ENCODE measurements at regions not wholly inside any gene's neighbourhood (a gene's known extent, or its start where the extent isn't known, plus 50 kb on each side); places are given as distances from the start of the nearest gene placed in this dataset.
"Not testable (repeated sequence)": the region's sequence is repeated elsewhere in the genome, so short reads cannot be mapped to it uniquely, and the experiment has no call there.

GRCh38 chr2:242038928-242039341 lies 169.4 kb downstream of the RTP5 start:
- Mint-ChIP-seq H3K9me3 (no peaks in the 10 kb centered on the region), H3K4me3 (no peak overlapping the region), H3K36me3 (ENCODE audit: low read depth) (no peaks in the 10 kb centered on the region), H3K27ac (no peak overlapping the region), H3K4me1 (peaks cover 4% of the 10 kb centered on the region), H3K27me3 (peaks cover 24% of the 10 kb centered on the region)
- ATAC-seq (replicated peaks), result no peak

GRCh38 chr2:242040303-242040655 lies 170.8 kb downstream of the RTP5 start:
- Mint-ChIP-seq H3K27ac (no peak overlapping the region), H3K4me3 (no peak overlapping the region), H3K4me1 (peaks cover 4% of the 10 kb centered on the region), H3K27me3 (peaks cover 28% of the 10 kb centered on the region), H3K9me3 (no peaks in the 10 kb centered on the region), H3K36me3 (ENCODE audit: low read depth) (no peaks in the 10 kb centered on the region)
- ATAC-seq (replicated peaks), result no peak

- no peak overlapping the region for H3K27ac Mint-ChIP-seq
- H3K27me3 Mint-ChIP-seq, result peaks cover 28% of the 10 kb centered on the region
- no peak overlapping the region for H3K4me3 Mint-ChIP-seq
- ATAC-seq (replicated peaks), result no peak
- H3K4me1 Mint-ChIP-seq, result peaks cover 4% of the 10 kb centered on the region
- no peaks in the 10 kb centered on the region for H3K9me3 Mint-ChIP-seq
- no peaks in the 10 kb centered on the region for H3K36me3 Mint-ChIP-seq (ENCODE audit: low read depth)
Observed at GRCh38 chr2:242040681-242041080, 171.2 kb downstream of the RTP5 start.

- ATAC-seq (replicated peaks), result no peak
- H3K4me3 Mint-ChIP-seq, result no peak overlapping the region
- no peaks in the 10 kb centered on the region for H3K36me3 Mint-ChIP-seq (ENCODE audit: low read depth)
- no peaks in the 10 kb centered on the region for H3K9me3 Mint-ChIP-seq
- H3K4me1 Mint-ChIP-seq, result peaks cover 4% of the 10 kb centered on the region
- H3K27me3 Mint-ChIP-seq, result peaks cover 33% of the 10 kb centered on the region
- H3K27ac Mint-ChIP-seq, result no peak overlapping the region
Observed at GRCh38 chr2:242041816-242042215, 172.3 kb downstream of the RTP5 start.

GRCh38 chr2:242043538-242044312 lies 174.2 kb downstream of the RTP5 start:
- Mint-ChIP-seq H3K9me3 (no peaks in the 10 kb centered on the region), H3K36me3 (ENCODE audit: low read depth) (no peaks in the 10 kb centered on the region), H3K27ac (no peak overlapping the region), H3K27me3 (peaks cover 33% of the 10 kb centered on the region), H3K4me3 (no peak overlapping the region), H3K4me1 (no peaks in the 10 kb centered on the region)
- no peak for ATAC-seq (replicated peaks)

- ATAC-seq (replicated peaks), result no peak
- H3K27ac Mint-ChIP-seq, result no peak overlapping the region
- no peak overlapping the region for H3K4me3 Mint-ChIP-seq
- no peaks in the 10 kb centered on the region for H3K36me3 Mint-ChIP-seq (ENCODE audit: low read depth)
- no peaks in the 10 kb centered on the region for H3K4me1 Mint-ChIP-seq
- no peaks in the 10 kb centered on the region for H3K9me3 Mint-ChIP-seq
- peaks cover 33% of the 10 kb centered on the region for H3K27me3 Mint-ChIP-seq
Observed at GRCh38 chr2:242044313-242044590, 174.7 kb downstream of the RTP5 start.

GRCh38 chr2:242045596-242046144 lies 176.1 kb downstream of the RTP5 start:
- peaks cover 30% of the 10 kb centered on the region for H3K27me3 Mint-ChIP-seq
- not testable (repeated sequence) for H3K36me3 Mint-ChIP-seq (ENCODE audit: low read depth)

GRCh38 chr2:242046206-242046826 lies 176.8 kb downstream of the RTP5 start:
- Mint-ChIP-seq H3K4me1 (no peaks in the 10 kb centered on the region), H3K27ac (no peak overlapping the region), H3K27me3 (peaks cover 29% of the 10 kb centered on the region), H3K4me3 (no peak overlapping the region), H3K36me3 (ENCODE audit: low read depth) (no peaks in the 10 kb centered on the region), H3K9me3 (no peaks in the 10 kb centered on the region)
- ATAC-seq (replicated peaks), result no peak

More at GRCh38 chr2:242045596-242046144, 176.1 kb downstream of the RTP5 start:
- H3K4me3 Mint-ChIP-seq; ATAC-seq (replicated peaks); H3K9me3 Mint-ChIP-seq; H3K4me1 Mint-ChIP-seq; H3K27ac Mint-ChIP-seq: not testable (repeated sequence)

GRCh38 chr2:242047963-242048362 lies 178.4 kb downstream of the RTP5 start:
- Mint-ChIP-seq H3K9me3 (no peaks in the 10 kb centered on the region), H3K36me3 (ENCODE audit: low read depth) (no peaks in the 10 kb centered on the region), H3K4me3 (no peak overlapping the region), H3K27ac (no peak overlapping the region), H3K4me1 (no peaks in the 10 kb centered on the region), H3K27me3 (peaks cover 24% of the 10 kb centered on the region)
- ATAC-seq (replicated peaks), result no peak

GRCh38 chr2:242048479-242048878 lies 178.9 kb downstream of the RTP5 start:
- Mint-ChIP-seq H3K36me3 (ENCODE audit: low read depth) (no peaks in the 10 kb centered on the region), H3K27ac (no peak overlapping the region), H3K9me3 (no peaks in the 10 kb centered on the region), H3K4me1 (no peaks in the 10 kb centered on the region), H3K4me3 (no peak overlapping the region), H3K27me3 (peaks cover 22% of the 10 kb centered on the region)
- no peak for ATAC-seq (replicated peaks)

GRCh38 chr2:242049492-242049891 lies 180.0 kb downstream of the RTP5 start:
- not testable (repeated sequence) for H3K27ac Mint-ChIP-seq; H3K4me3 Mint-ChIP-seq; H3K36me3 Mint-ChIP-seq (ENCODE audit: low read depth); H3K4me1 Mint-ChIP-seq; ATAC-seq (replicated peaks); H3K9me3 Mint-ChIP-seq
- H3K27me3 Mint-ChIP-seq, result peaks cover 22% of the 10 kb centered on the region

GRCh38 chr2:242051463-242051862 lies 181.9 kb downstream of the RTP5 start:
- H3K4me3 Mint-ChIP-seq, result no peak overlapping the region
- ATAC-seq (replicated peaks), result no peak
- H3K36me3 Mint-ChIP-seq (ENCODE audit: low read depth), result no peaks in the 10 kb centered on the region
- H3K4me1 Mint-ChIP-seq, result no peaks in the 10 kb centered on the region
- H3K9me3 Mint-ChIP-seq, result no peaks in the 10 kb centered on the region
- H3K27ac Mint-ChIP-seq, result no peak overlapping the region
- H3K27me3 Mint-ChIP-seq, result peaks cover 22% of the 10 kb centered on the region

- Mint-ChIP-seq H3K4me1 (no peaks in the 10 kb centered on the region), H3K36me3 (ENCODE audit: low read depth) (no peaks in the 10 kb centered on the region), H3K9me3 (no peaks in the 10 kb centered on the region), H3K27ac (no peak overlapping the region), H3K4me3 (no peak overlapping the region), H3K27me3 (peaks cover 28% of the 10 kb centered on the region)
- no peak for ATAC-seq (replicated peaks)
Observed at GRCh38 chr2:242052421-242052820, 182.9 kb downstream of the RTP5 start.

GRCh38 chr2:242053921-242054320 lies 184.4 kb downstream of the RTP5 start:
- Mint-ChIP-seq H3K4me1 (no peaks in the 10 kb centered on the region), H3K4me3 (no peak overlapping the region), H3K27ac (no peak overlapping the region), H3K36me3 (ENCODE audit: low read depth) (no peaks in the 10 kb centered on the region), H3K27me3 (peaks cover 23% of the 10 kb centered on the region), H3K9me3 (no peaks in the 10 kb centered on the region)
- ATAC-seq (replicated peaks), result no peak

- no peak overlapping the region for H3K4me3 Mint-ChIP-seq
Observed at GRCh38 chr2:242054406-242054805, 184.9 kb downstream of the RTP5 start.

More at GRCh38 chr2:242054406-242054805, 184.9 kb downstream of the RTP5 start:
- Mint-ChIP-seq H3K36me3 (ENCODE audit: low read depth) (no peaks in the 10 kb centered on the region), H3K4me1 (no peaks in the 10 kb centered on the region), H3K27ac (no peak overlapping the region), H3K27me3 (peaks cover 26% of the 10 kb centered on the region), H3K9me3 (no peaks in the 10 kb centered on the region)
- no peak for ATAC-seq (replicated peaks)

Data from activated T-helper 17 cell treated with anti-CD3 and anti-CD28 coated beads, Interleukin-2, amount 50 U/mL, for 72 hours (primary cell).